ENCODE measurements at regions not wholly inside any gene's neighbourhood (a gene's known extent, or its start where the extent isn't known, plus 50 kb on each side); places are given as distances from the start of the nearest gene placed in this dataset.

DNA sequence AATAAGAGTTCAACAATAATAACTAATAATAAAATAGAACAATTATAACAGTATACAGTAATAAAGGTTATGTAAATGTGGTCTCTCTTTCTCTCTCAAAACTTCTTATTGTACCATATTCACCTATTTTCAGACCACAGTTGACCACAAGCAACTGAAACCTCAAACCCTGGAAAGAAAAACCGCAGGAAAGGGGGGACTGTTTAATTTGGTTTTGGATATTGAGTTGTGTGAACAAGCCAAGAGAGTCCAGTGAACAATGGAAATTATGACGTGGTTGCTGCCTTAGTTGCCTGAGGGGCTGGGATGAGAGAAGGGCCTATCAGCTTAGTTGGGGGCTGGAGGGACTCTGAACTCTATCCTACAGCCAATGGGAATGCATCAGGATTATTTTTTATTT lies 178.7 kb upstream of the POU2AF2 start:
- H3K4me2 ChIP-seq: no peak overlapping the region
- H3K36me3 ChIP-seq (ENCODE audit: insufficient read depth): no peaks in the 10 kb centered on the region

DNA sequence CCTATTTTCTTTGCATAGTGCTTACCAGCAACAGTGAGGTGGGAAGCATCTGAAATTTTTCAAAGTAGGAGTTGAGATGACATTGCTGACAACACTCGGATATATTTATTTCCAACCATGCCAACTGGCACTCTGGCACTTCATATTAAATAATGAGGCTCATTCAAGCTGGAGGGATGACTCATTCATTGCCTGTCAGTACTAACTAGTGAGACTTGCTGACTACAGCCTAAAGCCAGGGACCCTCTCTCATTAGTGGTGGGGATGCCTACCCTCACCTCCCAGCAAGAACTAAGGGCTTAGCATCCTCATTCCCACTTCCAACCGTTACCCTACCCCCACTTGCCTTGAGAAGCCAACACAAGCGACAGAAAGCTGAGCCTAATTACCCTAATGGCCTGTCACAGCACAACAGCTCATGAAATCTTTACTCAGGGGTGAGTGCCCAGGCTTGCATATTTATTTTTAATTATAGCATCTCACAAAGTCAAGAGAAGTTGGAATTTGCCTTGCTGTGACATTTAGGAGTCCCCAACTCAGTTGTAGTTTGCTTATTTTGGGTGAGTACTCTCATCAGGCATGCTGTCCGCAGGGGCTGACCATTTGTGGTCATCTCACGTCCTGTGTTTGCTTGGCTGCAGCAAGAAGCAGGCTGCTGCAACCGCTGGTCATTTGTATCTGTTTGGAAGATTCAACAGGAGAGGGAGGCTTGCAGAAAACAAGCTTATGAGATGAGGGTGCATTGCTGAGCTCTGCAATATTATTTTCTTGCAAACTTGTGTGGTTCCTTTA lies 181.6 kb upstream of the POU2AF2 start:
- Histone ChIP-seq H3K79me2 (ENCODE audit: insufficient read depth, low read depth) (no peaks in the 10 kb centered on the region), H3K36me3 (ENCODE audit: insufficient read depth) (no peaks in the 10 kb centered on the region), H3K9ac (no peak overlapping the region), H3K27ac (no peak overlapping the region), H3K27me3 (ENCODE audit: insufficient read depth, low read depth) (no peaks in the 10 kb centered on the region), H2AFZ (ENCODE audit: low read depth) (no peak overlapping the region), H3K4me3 (IDR thresholded peaks at IDR 0.05; ENCODE audit: insufficient read depth, low read depth, low read length) (no peak overlapping the region), H4K20me1 (ENCODE audit: insufficient read depth) (no peaks in the 10 kb centered on the region), H3K4me2 (no peak overlapping the region), H3K4me1 (ENCODE audit: low read depth, poor library complexity, severe bottlenecking) (peaks cover 5% of the 10 kb centered on the region)
- TF ChIP-seq, protein P1, sequence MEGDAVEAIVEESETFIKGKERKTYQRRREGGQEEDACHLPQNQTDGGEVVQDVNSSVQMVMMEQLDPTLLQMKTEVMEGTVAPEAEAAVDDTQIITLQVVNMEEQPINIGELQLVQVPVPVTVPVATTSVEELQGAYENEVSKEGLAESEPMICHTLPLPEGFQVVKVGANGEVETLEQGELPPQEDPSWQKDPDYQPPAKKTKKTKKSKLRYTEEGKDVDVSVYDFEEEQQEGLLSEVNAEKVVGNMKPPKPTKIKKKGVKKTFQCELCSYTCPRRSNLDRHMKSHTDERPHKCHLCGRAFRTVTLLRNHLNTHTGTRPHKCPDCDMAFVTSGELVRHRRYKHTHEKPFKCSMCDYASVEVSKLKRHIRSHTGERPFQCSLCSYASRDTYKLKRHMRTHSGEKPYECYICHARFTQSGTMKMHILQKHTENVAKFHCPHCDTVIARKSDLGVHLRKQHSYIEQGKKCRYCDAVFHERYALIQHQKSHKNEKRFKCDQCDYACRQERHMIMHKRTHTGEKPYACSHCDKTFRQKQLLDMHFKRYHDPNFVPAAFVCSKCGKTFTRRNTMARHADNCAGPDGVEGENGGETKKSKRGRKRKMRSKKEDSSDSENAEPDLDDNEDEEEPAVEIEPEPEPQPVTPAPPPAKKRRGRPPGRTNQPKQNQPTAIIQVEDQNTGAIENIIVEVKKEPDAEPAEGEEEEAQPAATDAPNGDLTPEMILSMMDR (conservative IDR thresholded peaks at IDR 0.05; ENCODE audit: low read depth, low read length): no peak

More for the DNA sequence above, 178.7 kb upstream of the POU2AF2 start:
- Histone ChIP-seq H2AFZ (ENCODE audit: low read depth) (no peak overlapping the region), H3K4me1 (ENCODE audit: low read depth, poor library complexity, severe bottlenecking) (peaks cover 5% of the 10 kb centered on the region), H3K27ac (no peak overlapping the region), H3K9ac (no peak overlapping the region), H3K27me3 (ENCODE audit: insufficient read depth, low read depth) (no peaks in the 10 kb centered on the region), H4K20me1 (ENCODE audit: insufficient read depth) (no peaks in the 10 kb centered on the region), H3K4me3 (IDR thresholded peaks at IDR 0.05; ENCODE audit: insufficient read depth, low read depth, low read length) (no peak overlapping the region), H3K79me2 (ENCODE audit: insufficient read depth, low read depth) (no peaks in the 10 kb centered on the region)
- TF ChIP-seq, protein P1 (conservative IDR thresholded peaks at IDR 0.05; ENCODE audit: low read depth, low read length): no peak

DNA sequence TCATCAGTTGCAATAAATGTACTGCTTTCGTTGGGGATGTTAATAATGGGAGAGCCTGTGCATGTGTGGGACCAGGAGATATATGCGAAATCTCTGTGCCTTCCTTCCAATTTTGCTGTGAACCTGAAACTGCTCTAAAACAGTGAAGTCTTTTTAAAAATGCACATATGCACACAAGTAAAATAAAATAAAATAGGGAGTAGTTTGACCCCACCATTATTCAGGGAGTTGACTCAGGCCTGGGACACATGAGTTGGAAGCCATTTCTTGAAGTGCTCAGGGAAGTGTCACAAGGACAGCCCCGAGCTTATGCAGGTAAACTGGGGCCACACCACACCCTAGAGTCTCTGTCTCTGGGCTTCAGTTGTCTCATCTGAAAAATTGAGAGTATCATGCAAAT lies 183.1 kb upstream of the POU2AF2 start:
- Histone ChIP-seq H3K4me2 (no peak overlapping the region), H3K9ac (no peak overlapping the region), H3K27me3 (ENCODE audit: insufficient read depth, low read depth) (no peaks in the 10 kb centered on the region), H3K4me1 (ENCODE audit: low read depth, poor library complexity, severe bottlenecking) (peaks cover 5% of the 10 kb centered on the region), H3K36me3 (ENCODE audit: insufficient read depth) (no peaks in the 10 kb centered on the region), H2AFZ (ENCODE audit: low read depth) (no peak overlapping the region), H4K20me1 (ENCODE audit: insufficient read depth) (no peaks in the 10 kb centered on the region), H3K79me2 (ENCODE audit: insufficient read depth, low read depth) (no peaks in the 10 kb centered on the region), H3K27ac (no peak overlapping the region), H3K4me3 (IDR thresholded peaks at IDR 0.05; ENCODE audit: insufficient read depth, low read depth, low read length) (no peak overlapping the region)
- TF ChIP-seq, protein P1 (conservative IDR thresholded peaks at IDR 0.05; ENCODE audit: low read depth, low read length): no peak

DNA sequence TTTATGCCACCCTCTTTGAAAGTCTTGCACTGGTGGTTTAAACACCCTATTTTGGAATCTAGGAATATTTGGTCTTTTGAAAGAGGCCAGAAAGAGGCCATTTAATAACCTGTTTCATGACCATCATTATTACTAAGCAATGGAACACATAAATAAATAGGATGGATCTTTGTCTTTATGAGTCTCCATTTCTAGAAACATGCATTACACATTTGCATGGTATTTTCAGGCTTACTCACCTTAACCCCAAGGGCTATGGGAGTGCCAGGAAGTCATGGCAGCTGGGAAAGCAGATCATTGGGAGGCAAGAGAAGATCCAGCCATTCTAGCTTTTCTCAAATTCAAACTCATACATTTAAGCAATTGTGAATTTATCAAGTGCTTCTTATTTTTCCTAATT lies 185.8 kb upstream of the POU2AF2 start:
- no peak overlapping the region for H3K4me3 ChIP-seq (IDR thresholded peaks at IDR 0.05; ENCODE audit: insufficient read depth, low read depth, low read length)

More for the DNA sequence above, 185.8 kb upstream of the POU2AF2 start:
- H3K79me2 ChIP-seq (ENCODE audit: insufficient read depth, low read depth): no peaks in the 10 kb centered on the region
- no peaks in the 10 kb centered on the region for H4K20me1 ChIP-seq (ENCODE audit: insufficient read depth)
- H3K36me3 ChIP-seq (ENCODE audit: insufficient read depth): no peaks in the 10 kb centered on the region
- H3K27me3 ChIP-seq (ENCODE audit: insufficient read depth, low read depth): no peaks in the 10 kb centered on the region
- TF ChIP-seq, protein P1 (conservative IDR thresholded peaks at IDR 0.05; ENCODE audit: low read depth, low read length): no peak
- H3K27ac ChIP-seq: no peak overlapping the region
- no peak overlapping the region for H3K9ac ChIP-seq
- no peak overlapping the region for H3K4me2 ChIP-seq
- H2AFZ ChIP-seq (ENCODE audit: low read depth): no peak overlapping the region
- H3K4me1 ChIP-seq (ENCODE audit: low read depth, poor library complexity, severe bottlenecking): peaks cover 10% of the 10 kb centered on the region
